ENCODE measurements at regions not wholly inside any gene's neighbourhood (a gene's known extent, or its start where the extent isn't known, plus 50 kb on each side); places are given as distances from the start of the nearest gene placed in this dataset.

DNA sequence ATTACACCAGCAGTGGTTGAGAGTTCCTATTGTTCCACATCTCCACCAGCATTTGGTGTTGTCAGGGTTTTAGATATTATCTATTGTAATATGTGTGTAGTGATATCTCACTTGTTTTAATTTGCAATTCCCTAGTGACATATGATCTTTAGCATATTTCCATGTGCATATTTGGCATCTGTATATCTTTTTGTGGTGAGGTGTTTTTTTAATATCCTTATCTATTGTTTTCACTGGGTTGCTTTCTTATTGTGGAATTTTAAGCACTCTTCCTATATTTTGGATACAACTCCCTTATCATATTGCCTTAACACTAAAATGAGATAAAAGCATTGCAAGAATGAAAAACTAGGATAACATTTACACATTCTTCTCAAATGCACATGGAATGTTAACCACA, 453.9 kb upstream of the FSIP2 start:
- TF ChIP-seq POLR2A (IDR thresholded peaks at IDR 0.05; ENCODE audit: low read length) (no peak), GATA1 (IDR thresholded peaks at IDR 0.05; ENCODE audit: low read depth, low read length) (no peak)
